M059J (cell line): ENCODE measurements at regions not wholly inside any gene's neighbourhood (a gene's known extent, or its start where the extent isn't known, plus 50 kb on each side); places are given as distances from the start of the nearest gene placed in this dataset.
"Not testable (repeated sequence)": the region's sequence is repeated elsewhere in the genome, so short reads cannot be mapped to it uniquely, and the experiment has no call there.

ENCODE experiments used
- DNase-seq: peaks from one replicate; pipeline ENCODE4 v3.0.0-alpha.2; 2012; ENCODE audit warnings: low read depth

DNA sequence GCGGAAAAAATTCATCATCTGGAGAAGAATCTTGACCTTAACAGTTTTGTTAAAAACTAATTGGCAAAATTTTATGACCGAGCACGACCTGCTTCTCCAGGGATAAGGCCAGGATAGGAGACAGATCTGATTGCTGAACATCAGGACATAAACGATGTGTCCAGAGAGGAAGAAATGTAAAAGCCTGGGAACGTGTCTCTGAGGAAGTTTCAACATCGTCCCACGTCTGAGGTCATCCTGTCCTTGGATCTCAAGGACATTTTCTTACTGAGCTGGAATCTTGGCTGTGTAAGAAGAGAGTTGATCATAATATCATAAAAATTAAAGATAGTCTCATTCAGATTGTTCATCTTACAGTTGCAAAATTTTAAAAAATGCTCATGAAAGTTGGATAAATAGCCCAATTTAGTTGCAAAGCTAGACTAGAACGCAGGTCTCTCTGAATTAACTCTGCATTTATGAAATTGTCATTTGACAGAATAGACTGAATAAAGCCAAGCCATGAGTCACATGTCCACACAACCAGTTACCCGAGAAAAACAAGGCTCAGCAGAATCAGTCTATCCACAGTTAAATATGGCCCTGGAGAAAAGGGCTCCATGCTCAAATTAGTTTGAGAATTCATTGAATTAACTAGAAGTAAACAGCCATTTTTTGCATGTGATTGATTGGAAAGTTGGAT lies 120.0 kb upstream of the EGFR start:
- DNase-seq = no peak

DNA sequence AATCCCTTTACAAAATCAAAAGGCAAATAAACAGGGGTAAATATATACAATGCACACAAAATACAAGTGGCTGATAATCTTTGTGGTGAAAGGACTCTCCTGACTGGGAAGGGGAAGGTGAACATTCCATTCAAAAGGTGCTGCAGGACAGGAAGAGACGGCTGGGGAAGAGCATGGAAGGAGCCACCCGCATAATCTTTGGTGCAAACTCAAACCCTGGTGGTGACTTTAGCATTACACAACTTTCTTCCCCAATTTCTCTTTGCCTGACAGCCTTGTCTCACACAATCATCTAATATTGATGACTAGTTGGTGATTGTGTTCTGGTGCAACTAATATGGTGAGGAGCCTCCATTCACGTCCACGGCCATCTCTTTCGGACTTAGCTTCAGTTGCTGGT lies 117.0 kb upstream of the EGFR start:
- DNase-seq = no peak

DNA sequence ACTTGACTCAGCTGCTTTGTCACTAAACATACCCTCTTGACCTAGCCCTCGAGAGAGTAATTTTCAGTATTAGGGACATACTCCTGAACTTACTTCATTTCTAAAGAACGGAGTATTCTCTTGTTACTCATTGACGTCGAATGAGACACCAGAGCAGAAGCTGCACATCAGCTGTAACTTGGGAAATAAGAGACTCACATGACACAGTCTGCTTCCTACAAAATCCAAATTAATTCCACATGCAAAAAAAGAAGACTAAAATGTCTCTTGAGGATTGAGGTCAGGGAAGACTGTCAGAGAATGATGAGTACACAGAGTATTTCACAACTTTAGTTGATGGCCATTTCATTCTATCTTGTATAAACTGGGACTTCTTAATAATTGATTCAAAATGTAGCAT lies 114.7 kb upstream of the EGFR start:
- peak; percentile 55 for DNase-seq

DNA sequence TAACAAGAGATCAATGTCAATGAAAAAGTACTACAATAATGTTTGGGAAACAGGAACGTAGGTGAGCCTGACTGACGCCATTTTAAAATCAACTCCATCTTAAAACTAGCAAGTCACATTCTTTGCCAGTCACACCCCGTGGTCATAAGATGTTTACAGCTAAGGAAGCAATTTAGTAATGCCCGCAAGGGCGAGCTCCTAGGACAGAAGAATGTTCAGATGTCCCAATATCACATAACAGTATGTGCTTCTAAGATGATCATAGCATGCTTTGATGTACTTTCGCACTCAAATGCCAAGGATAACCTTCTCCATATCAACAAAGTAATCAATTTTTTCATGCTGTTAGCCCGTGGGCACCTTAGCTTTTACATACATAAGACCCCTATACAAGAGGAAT lies 113.8 kb upstream of the EGFR start:
- peak; percentile 13 for DNase-seq

DNA sequence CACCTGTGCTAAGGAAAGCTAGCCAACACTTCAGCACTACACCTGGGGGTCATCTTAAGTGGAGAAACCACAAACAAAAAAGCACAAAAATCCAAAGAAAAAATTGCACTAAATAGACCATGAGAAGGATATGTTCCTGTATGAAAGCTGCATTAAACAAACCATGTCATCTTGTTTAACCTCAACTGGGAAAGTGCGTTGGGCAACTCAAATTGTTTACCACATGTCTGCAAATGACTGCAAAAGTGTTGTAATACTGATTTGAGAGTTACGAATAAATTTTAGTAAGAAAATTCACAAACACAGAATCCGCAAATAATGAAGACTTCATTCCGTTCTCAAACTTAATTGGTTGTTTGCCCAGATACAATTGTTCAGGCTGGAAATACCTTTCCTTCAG lies 111.9 kb upstream of the EGFR start:
- DNase-seq = no peak

DNA sequence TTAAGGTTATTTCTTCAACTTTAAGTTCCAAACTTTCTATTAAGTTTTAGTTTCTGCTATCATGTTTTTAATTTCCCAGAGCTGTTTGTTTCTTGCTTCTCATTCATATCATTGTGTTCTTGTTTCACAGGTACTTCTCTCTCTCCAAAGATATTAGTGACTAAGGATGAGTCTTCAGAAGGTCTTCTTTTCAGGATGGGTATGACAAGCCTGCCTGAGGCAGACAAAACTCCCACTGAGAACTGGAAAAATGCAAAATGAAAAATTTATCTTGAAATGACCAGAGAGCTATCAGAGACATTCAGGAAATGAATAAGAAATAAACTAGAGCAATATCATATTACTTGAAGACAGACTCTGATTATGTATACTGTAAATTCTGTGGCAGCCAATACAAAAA lies 110.8 kb upstream of the EGFR start:
- DNase-seq = no peak

DNA sequence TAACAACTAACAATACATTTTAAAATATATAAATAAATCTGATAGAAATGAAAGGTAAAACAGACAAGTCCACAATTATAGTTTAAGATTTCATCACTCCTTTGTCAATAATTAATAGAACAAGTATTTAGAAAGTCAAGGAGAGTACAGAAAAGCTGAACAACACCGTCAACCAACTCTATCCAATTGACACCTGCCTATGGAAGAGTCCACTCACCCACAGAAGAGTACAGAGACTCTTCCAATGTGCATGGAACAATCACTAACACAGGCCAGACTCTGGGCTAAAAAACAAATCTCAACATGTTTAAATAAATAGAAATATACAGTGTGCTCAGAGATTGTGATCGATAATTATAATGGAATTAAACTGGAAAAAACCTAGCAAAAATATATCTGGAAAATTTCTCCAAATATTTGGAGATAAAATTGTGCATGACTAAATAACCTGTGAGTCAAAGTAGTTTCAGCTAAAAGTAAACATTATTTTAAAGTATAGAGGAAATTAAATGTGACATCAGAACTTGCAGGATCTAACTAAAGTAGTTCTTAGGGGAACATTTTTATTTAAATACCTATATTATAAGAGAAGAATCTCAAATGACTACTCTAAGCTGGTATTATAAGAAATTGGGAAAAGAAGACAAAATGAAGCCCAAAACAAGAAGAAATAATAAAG lies 109.9 kb upstream of the EGFR start:
- DNase-seq = no peak

DNA sequence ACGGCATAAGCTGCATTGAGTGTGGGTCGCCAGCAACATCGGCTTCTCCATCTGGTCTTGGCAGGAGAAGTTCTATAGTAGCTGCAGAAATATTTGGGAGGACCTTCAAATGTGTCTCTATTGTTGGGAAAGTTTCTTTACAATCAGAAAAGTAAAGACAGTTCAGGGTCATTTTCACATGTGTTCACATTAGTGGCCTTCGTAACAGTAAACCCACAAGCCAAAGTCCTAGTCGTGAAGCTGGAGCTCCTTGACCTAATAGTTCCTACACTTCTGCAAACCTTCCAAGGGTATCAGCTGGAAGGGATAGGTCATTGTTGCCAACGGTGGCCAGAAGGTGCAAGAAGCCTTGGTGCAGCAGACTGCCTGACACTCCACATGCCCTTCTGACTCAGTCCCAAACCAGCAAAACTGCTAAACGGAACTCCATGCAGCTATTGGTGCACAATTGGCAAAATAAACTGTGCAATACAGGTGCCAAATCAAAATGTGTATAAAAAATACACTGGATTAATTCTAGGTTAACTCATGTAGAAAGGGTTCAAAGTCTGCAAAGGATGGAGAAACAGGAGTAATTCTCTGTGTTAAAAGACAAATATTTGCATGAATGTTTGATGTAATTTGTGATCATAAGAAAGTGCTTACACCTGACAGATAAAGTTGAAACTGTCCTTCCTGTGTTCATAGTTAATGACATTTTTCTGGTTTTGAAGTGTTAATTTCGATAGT lies 102.8 kb upstream of the EGFR start:
- no peak for DNase-seq

DNA sequence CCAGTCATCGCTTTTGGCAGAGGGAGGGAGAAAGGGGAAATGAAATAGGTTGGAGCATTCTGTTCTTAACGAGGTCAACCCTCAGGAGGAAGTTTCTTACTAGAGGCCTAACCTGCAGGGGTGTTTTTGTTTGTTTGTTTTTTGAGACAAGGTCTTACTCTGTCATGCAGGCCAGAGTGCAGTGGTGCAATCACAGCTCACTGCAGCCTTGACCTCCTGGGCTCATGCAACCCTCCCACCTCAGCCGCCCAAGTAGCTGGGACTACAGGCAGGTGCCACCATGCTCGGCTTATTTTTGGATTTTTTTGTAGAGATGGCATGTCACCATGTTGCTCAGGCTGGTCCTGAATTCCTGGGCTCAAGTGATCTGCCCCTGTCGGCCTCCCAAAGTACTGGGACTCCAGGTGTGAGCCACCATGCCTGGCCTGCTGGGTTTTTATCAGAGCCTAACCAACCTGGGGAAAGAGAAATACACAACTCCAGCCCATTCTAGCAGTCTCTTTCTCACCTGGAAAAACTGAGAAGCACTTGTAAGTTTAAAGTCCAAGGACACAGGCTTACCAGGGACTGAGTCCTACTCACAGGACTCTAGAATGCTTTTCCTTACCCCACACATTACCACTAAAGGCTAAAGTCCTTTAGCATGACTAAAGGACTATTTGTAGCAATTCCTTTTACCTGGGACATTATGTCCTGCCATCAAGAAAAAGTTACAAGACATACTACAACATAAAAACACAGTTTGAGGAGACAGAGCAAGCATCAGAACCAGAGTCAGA lies 101.0 kb upstream of the EGFR start:
- DNase-seq = no peak

DNA sequence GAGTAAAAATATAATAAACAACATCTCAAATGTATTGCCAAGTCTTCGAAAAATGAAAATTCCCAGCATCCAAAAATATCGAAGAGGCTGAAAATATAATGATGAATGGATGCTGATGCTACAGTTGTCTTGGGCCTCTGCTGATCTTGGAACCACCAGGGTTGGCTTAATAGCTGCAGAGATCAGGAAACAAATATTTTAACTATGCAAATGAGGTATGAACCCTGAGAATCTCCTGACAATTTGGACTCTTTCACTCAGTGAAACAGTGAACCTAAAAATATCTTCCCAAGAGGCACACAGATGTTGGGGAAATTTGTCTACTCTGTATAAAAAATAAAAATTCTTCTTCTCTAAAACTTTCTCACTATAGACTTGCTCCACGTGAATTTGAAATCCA lies 97.7 kb upstream of the EGFR start:
- no peak for DNase-seq

DNA sequence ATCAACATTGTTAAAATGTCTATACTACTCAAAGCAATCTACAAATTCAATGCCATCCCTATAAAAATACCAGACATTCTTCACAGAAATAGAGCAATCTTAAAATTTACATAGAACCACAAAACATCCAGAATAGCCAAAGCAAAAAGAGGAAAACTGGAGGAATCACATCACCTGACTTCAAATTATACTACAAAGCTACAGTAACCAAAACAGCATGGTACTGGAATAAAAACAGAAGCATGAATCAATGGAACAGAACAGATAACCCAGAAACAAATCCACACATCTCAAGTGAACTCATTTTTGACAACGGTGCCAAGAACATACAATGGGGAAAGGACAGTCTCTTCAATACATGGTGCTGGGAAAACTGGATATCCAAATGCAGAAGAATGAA lies 87.3 kb upstream of the EGFR start:
- no peak for DNase-seq

DNA sequence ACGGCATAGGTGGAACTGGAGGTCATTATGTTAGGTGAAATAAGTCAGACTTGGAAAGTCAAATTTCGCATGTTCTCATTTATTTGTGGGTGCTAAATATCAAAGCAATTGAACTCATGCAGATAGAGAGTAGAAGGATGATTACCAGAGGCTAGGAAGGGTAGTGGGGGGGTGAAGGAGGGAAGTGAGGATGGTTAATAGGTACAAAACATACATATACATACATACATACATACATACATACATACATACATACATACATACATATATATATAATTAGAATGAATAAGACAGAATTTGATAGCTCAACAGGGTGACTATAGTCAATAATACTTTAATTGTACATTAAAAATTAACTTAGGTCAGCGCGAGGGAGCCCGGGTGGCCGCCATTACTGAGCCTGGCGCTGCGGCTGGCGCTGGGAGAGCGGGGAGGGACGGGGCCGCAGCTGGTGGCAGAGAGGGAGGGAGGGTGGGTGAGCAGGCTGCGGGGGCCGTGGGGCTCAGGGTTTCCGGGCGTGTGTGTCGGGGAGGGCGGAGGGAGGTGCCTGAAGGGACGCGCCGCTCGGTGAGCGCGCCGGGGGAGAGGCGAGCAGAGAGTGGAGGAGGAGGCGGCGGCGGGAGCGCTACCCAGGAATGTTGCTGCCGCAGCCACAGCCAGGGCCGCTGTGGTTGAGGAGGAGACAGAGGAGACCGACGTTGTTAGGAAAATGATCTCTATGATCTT lies 85.8 kb upstream of the EGFR start:
- peak; percentile 85 for DNase-seq

DNA sequence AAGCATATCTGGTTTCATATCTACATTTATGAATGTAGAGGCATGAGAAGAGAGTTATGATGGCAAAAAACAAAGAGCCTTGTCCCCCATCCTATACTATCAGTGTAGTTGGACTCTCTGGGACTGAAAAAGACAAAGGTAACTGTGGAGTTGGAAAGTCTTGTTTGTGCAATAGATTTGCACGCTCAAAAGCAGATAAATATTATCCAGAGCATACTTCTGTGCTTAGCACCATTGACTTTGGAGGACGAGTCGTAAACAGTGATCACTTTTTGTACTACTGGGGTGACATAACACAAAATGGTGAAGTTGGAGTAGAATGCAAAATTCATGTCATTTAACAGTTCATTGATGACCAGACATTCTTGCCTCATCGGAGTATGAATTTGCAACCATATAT lies 85.2 kb upstream of the EGFR start:
- DNase-seq = no peak

DNA sequence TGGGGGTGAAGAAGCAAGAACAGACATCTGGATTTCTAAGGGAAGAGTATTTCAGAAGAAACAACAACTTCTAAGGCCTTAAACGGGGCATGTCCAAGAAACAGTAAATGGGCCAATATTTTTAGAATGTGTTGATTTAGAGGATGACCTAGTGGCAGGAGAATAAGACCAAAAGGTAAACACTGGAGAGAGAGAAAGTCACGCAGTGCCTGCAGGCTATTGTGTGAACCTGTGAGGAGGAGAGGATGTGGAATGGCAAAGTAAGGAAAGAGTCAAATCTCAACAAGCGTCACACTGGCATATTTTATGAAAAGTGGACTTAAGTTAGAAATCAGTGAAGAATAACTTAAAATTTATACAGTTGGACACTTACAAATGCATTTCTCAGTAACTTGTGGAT lies 78.1 kb upstream of the EGFR start:
- DNase-seq = peak; percentile 46

DNA sequence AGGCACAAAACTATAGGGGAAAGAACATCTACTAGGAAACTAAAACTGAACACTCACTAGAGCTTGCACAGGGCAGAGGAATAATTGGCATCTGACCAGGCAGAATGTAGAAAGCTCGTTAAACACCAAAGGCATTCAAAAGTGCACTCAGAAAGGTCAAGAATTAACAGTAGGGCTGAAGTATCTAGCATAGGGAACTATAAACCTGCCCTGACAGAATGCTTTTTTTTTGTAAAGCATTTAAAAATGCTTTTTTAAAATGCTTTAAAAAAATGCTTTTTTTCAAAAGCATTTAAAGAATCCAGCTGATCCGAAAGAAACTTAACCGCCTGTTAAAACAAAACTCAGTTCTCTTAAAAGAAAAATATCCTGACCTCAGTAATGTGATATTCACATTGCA lies 74.6 kb upstream of the EGFR start:
- peak; percentile 77 for DNase-seq

DNA sequence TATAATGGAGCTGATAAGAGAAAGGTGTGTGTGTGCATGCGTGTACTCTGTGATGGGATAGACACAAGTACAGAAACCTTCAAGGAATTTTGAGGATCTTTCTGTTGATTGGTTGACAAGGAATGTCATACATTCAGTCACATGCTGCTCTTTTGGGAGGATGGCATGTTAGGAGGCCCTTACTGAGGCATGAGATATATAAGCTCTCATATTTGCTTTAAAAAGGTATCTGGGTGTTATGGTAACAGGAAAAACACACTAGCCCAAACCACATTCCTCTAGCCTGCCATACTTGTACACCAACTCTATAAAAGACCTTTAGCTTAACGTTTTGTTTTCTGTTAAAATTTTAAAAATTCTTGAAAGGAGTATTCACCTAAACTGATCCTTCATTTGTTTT lies 72.5 kb upstream of the EGFR start:
- DNase-seq = peak; percentile 40

DNA sequence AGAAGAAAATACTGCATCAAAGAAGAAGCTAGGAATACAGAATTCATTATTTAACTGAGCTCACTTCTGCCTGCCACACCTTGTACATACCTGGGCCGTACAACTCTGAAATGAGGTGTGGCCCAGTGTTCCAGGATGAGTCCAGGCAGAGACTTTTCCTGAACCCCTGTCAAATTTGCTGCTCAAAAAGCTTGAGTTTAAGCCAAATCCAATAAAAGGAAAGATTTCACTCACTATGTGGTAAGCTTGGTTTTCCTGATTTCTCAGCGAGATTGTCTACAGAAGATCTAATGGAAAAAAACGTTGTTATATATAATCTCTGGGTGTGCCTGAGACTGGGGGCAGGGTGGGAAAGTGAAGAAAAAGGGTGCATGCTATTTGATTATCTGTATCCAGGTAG lies 72.1 kb upstream of the EGFR start:
- no peak for DNase-seq

DNA sequence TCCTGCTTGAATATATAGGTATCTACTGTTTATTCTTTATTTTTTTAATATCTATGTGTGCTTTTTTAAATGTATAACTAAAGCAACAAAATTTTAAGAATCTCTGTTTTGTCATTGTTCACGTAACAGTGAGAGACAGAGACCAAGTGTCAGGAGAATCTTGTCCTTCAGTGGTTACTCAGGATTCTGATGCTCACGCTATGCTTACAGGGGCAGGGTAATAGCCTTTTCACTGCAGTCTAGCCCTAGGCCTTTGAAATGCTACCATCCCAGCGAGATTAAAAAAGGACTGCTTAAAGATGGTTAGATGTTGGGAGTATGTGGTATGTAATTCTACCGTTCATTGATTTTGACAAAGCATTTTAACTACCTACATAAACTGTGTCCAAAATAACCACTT lies 71.6 kb upstream of the EGFR start:
- no peak for DNase-seq

DNA sequence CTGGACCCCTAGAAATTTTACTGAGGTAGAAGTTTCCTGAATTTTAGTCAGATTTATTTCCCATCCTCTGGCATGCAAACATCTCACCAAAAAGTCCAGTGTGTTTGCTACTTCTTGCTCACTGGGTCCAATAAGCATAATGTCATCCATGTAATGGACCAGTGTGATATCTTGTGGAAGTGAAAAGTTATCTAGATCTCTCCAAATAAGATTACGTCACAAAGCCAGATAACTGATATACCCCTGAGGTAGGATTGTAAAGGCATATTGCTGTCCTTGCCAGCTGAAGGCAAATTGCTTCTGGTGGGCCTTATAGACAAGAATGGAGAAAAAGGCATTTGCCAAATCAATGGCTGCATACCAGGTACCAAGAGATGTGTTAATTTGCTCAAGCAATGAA lies 69.3 kb upstream of the EGFR start:
- not testable (repeated sequence) for DNase-seq

DNA sequence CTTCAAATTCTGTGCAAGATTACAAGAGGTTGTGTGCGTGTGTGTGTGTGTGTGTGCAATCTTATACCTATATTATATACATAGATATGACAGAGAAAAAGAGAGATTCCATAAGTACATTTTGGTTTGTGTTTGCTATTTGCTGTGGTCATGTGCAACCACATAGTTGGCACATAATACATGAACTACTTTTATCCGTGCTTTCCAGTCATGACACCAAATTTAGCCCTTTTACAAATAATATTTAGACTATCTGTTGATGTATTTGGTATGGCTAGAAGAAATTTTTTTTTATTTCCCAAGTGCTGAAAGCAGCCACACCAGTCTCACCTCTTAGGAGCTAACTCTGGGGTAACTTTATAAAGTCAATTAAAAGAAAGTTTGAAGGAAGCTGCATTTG lies 63.5 kb upstream of the EGFR start:
- no peak for DNase-seq

DNA sequence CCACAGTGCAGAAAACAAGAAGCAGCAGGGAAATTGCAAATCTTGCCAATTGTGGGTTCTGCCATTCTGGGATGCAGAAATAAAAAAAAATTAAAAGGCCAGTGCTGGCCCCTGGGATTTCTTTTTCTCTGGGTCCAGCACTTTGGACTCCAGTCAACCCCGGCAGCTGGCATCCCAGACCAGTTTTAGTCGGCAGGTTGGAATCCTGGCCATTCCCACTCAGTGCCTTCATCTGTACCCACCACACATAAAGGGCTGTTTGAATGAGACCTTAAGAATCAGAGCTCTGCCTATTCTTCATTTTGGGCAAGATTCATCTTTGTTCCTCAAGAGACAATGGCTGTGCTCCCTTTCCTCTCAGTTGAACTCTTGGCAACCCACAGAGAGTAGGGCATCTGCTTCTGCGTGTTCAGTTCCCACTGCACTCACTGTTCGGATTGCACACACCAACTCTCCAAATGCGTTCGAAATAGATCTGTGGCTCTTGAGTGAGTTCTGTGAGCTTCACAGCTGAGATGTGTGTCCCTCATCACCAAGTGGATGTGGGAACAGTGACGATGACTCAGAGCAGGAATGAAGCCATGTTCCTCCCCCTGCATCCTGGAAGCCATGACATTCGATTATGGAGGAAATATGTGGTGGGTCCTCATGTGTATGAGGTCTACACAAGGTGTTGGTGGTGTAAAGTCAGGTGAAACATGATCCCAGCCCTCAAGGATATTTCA lies 63.0 kb upstream of the EGFR start:
- DNase-seq = peak; percentile 24
